ENCODE measurements at regions not wholly inside any gene's neighbourhood (a gene's known extent, or its start where the extent isn't known, plus 50 kb on each side); places are given as distances from the start of the nearest gene placed in this dataset.

DNA sequence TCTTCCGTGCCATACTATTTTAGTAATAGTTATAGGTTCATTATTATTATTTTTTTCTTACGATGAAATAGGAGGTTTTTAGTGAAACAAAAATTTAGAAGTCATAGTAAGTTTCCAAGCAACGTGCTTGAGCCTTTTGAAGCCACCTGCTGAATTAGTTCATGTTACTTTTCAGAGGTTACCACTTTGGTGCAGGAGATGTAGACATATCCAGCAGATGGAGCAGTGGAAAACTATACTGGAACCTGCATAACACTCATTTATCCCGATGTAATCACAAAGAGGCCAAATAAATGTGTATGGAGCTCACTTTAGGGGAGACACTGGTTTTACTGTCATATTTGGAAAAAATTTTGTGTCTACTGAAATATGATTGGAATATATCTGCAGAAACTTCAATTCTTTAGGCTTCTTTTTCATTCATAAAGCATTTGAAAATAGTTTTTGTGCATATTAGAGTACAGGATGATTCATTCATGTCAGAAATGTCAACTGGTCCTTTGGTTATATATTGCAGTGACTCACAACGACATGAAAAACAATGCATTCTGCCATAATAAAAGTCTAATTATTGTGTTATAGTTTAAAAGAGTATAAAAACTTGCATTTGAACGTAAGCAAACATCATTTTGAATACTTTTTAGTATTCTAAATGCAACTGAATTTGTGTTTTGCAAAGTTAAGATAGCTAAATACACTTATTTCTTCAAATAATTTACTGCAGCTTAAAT, 2182.9 kb upstream of the TENM3 start:
- no peak for TF ChIP-seq CTCF (IDR thresholded peaks at IDR 0.05 in 8 of 11, conservative IDR thresholded peaks at IDR 0.05 in 3 of 11)
- no peak for TF ChIP-seq POLR2AphosphoS5 (IDR thresholded peaks at IDR 0.05)
